ENCODE measurements at regions not wholly inside any gene's neighbourhood (a gene's known extent, or its start where the extent isn't known, plus 50 kb on each side); places are given as distances from the start of the nearest gene placed in this dataset.

DNA sequence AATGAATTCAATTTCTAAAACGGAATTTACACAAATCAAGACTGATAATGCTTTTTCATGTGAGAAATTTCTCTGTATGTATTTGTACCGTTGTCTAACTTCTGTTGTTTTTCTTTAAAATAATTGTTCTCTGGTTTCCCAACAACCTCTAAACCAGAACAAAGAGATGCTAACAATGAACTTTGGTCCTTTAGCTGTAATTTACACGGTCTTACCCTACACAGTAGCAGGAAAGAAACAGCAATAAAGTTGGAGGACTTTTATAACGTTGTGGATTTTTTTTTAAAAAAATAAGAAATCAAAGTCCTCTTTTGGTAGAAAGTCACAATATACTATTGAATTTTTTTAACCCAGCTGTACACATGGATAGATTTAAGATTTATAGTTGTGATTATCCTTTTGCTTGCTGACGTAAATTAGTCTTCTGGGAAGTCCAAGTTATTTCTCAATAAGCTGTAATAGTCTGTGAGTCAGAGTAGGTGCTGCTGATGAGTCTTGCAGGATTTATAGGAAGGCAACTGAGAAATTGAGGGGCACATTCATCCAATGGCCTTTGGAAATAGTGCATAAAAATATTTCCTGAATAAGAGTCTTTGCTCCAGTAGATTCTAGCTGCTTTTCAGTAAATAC, 76.8 kb upstream of the PCSK1 start:
- H3K4me2 ChIP-seq (ENCODE audit: low read length), result no peak overlapping the region
- H3K27me3 ChIP-seq (ENCODE audit: insufficient read depth, low read length), result no peaks in the 10 kb centered on the region
- no peaks in the 10 kb centered on the region for H4K20me1 ChIP-seq (ENCODE audit: insufficient read depth, low read length)
- H3K4me1 ChIP-seq (ENCODE audit: insufficient read depth, low read length, severe bottlenecking), result no peaks in the 10 kb centered on the region
- no peaks in the 10 kb centered on the region for H3K9me2 ChIP-seq (ENCODE audit: low read depth, low read length)
- no peak overlapping the region for H3K9ac ChIP-seq (ENCODE audit: low read length)
- no peaks in the 10 kb centered on the region for H3K9me3 ChIP-seq (ENCODE audit: low read length)
- H3K27ac ChIP-seq (ENCODE audit: low read depth, low read length, poor library complexity, severe bottlenecking), result no peak overlapping the region
- no peaks in the 10 kb centered on the region for H3K79me2 ChIP-seq (ENCODE audit: insufficient read depth, low read length)
- no peaks in the 10 kb centered on the region for H3F3A ChIP-seq (ENCODE audit: insufficient read depth, low read length)
- no peak overlapping the region for H3K4me3 ChIP-seq (ENCODE audit: low read depth, low read length, poor library complexity, severe bottlenecking)
- H3K36me3 ChIP-seq (ENCODE audit: insufficient read depth, low read length), result no peaks in the 10 kb centered on the region
- no peak overlapping the region for H2AFZ ChIP-seq (ENCODE audit: low read length)
- TF ChIP-seq EZH2 (IDR thresholded peaks at IDR 0.05; ENCODE audit: borderline replicate concordance, low read length), result no peak
- TF ChIP-seq, protein P1, sequence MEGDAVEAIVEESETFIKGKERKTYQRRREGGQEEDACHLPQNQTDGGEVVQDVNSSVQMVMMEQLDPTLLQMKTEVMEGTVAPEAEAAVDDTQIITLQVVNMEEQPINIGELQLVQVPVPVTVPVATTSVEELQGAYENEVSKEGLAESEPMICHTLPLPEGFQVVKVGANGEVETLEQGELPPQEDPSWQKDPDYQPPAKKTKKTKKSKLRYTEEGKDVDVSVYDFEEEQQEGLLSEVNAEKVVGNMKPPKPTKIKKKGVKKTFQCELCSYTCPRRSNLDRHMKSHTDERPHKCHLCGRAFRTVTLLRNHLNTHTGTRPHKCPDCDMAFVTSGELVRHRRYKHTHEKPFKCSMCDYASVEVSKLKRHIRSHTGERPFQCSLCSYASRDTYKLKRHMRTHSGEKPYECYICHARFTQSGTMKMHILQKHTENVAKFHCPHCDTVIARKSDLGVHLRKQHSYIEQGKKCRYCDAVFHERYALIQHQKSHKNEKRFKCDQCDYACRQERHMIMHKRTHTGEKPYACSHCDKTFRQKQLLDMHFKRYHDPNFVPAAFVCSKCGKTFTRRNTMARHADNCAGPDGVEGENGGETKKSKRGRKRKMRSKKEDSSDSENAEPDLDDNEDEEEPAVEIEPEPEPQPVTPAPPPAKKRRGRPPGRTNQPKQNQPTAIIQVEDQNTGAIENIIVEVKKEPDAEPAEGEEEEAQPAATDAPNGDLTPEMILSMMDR (IDR thresholded peaks at IDR 0.05; ENCODE audit: low read length), result no peak

DNA sequence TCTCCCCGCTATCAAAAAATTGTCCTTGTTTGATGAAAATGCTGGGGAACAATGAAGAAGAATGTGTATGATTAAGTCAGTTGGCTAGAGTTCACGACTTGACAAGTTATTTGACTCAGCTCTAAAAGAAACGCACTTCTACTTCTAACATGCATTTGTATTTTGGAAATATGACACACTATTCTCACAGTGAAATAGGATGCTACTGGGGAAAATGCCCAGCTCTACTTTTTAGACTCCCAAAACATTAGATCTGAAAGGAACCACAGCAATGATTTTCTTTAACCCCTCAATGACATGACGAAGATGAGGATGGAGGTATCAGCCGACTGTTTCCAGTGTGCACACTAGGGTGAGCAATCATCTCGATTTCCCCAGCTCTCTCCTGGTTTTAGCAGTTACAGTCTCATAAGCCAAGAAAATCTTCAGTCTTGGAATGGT, 83.6 kb upstream of the PCSK1 start:
- H3K9ac ChIP-seq (ENCODE audit: low read length), result no peak overlapping the region
- TF ChIP-seq, protein P1 (IDR thresholded peaks at IDR 0.05; ENCODE audit: low read length), result no peak
- no peak for TF ChIP-seq EZH2 (IDR thresholded peaks at IDR 0.05; ENCODE audit: borderline replicate concordance, low read length)
- no peaks in the 10 kb centered on the region for H3K36me3 ChIP-seq (ENCODE audit: insufficient read depth, low read length)
- no peaks in the 10 kb centered on the region for H4K20me1 ChIP-seq (ENCODE audit: insufficient read depth, low read length)
- H3K27ac ChIP-seq (ENCODE audit: low read depth, low read length, poor library complexity, severe bottlenecking), result no peak overlapping the region
- no peaks in the 10 kb centered on the region for H3K4me1 ChIP-seq (ENCODE audit: insufficient read depth, low read length, severe bottlenecking)
- no peak overlapping the region for H3K4me2 ChIP-seq (ENCODE audit: low read length)
- H3F3A ChIP-seq (ENCODE audit: insufficient read depth, low read length), result no peaks in the 10 kb centered on the region
- no peaks in the 10 kb centered on the region for H3K9me3 ChIP-seq (ENCODE audit: low read length)
- H3K9me2 ChIP-seq (ENCODE audit: low read depth, low read length), result no peaks in the 10 kb centered on the region
- no peaks in the 10 kb centered on the region for H3K27me3 ChIP-seq (ENCODE audit: insufficient read depth, low read length)
- H3K4me3 ChIP-seq (ENCODE audit: low read depth, low read length, poor library complexity, severe bottlenecking), result no peak overlapping the region
- H2AFZ ChIP-seq (ENCODE audit: low read length), result no peak overlapping the region
- no peaks in the 10 kb centered on the region for H3K79me2 ChIP-seq (ENCODE audit: insufficient read depth, low read length)

DNA sequence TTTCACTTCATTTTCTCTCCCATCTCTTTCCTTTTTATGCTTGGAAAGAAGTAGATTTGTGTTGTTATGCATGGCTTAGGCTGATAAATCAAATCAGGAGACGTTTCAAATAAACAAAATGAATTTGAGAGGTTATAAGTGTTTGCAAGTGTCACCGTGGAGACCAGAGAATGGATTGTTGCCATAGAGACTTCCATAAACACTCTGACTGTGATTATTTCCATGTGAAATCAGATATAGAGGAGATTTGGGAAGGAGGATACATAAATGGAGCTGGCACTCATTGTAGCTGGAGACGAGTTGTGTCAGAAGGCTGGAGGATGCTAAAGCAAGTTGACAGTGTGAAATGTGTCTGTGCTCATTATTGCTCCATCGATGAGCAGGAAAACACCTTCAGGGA, 84.2 kb upstream of the PCSK1 start:
- H3K4me3 ChIP-seq (ENCODE audit: low read depth, low read length, poor library complexity, severe bottlenecking), result no peak overlapping the region
- no peak overlapping the region for H3K27ac ChIP-seq (ENCODE audit: low read depth, low read length, poor library complexity, severe bottlenecking)
- no peaks in the 10 kb centered on the region for H4K20me1 ChIP-seq (ENCODE audit: insufficient read depth, low read length)
- H3K9me3 ChIP-seq (ENCODE audit: low read length), result no peaks in the 10 kb centered on the region
- no peak overlapping the region for H3K4me2 ChIP-seq (ENCODE audit: low read length)
- H3K27me3 ChIP-seq (ENCODE audit: insufficient read depth, low read length), result no peaks in the 10 kb centered on the region
- no peaks in the 10 kb centered on the region for H3K36me3 ChIP-seq (ENCODE audit: insufficient read depth, low read length)
- H2AFZ ChIP-seq (ENCODE audit: low read length), result no peak overlapping the region
- H3K9ac ChIP-seq (ENCODE audit: low read length), result no peak overlapping the region
- H3K4me1 ChIP-seq (ENCODE audit: insufficient read depth, low read length, severe bottlenecking), result no peaks in the 10 kb centered on the region
- no peaks in the 10 kb centered on the region for H3K79me2 ChIP-seq (ENCODE audit: insufficient read depth, low read length)
- TF ChIP-seq, protein P1 (IDR thresholded peaks at IDR 0.05; ENCODE audit: low read length), result no peak
- H3F3A ChIP-seq (ENCODE audit: insufficient read depth, low read length), result no peaks in the 10 kb centered on the region
- H3K9me2 ChIP-seq (ENCODE audit: low read depth, low read length), result no peaks in the 10 kb centered on the region

All from OCI-LY1 (cell line).